Activated naive CD4-positive, alpha-beta T cell (primary cell): ENCODE measurements at regions not wholly inside any gene's neighbourhood (a gene's known extent, or its start where the extent isn't known, plus 50 kb on each side); places are given as distances from the start of the nearest gene placed in this dataset.

Experiments
- DNase-seq, 4 experiments: peaks; one replicate each; lab custom pipeline; 2025; lab: John Stamatoyannopoulos, UW

DNA sequence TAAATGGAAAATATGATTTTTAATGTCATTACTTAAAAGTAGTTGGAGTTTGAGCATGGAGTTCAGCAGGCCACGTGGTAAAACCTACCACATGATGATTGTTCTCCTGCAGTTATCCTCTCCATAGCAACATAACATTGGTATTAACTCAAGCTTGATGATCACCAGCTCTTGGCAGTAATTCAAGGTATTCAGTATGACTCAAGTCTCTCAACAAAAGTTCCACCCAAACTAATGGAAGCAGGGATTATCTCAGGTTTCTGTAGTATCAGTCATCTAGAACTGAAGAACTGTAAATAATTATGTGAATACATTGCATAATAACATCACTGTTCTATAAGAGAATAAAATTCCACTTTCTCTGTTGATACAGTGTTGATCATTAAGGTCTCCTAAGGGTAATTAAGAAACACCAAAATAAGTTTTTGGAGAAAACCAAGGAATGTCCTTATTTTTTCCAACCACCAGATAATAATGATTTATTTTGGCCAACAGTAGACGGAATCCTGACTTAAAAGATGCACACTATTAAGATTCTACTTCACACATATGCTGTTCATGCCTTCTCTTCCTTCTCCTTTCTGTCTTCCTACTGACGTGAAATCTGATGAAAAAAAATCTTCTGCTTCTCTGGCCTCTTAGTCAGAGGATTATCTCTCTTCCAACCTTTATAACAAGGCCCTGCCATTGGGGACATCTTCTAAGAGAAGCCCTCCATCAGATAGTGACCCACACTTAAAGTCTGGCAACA is 1092.3 kb downstream of the EFNB2 start:
- DNase-seq: no peak

DNA sequence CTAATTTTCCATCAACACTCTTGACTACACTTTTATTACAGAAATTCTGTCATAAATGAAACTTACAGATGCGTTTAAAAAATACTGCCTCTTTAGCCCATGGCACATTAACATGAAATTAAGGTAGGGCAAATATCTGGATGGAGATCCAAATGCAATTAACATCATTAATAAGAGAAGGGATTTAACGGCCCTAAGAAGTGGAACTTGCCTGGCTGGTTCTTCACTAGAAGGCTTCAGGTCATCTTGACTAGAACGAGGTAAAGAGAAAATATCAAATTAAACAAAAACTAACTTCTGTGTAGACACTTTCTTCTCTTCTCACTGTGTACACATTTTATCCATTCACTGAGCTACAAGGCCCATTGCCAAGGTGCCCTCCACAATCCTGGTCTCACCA is 1093.4 kb downstream of the EFNB2 start:
- no peak for DNase-seq

DNA sequence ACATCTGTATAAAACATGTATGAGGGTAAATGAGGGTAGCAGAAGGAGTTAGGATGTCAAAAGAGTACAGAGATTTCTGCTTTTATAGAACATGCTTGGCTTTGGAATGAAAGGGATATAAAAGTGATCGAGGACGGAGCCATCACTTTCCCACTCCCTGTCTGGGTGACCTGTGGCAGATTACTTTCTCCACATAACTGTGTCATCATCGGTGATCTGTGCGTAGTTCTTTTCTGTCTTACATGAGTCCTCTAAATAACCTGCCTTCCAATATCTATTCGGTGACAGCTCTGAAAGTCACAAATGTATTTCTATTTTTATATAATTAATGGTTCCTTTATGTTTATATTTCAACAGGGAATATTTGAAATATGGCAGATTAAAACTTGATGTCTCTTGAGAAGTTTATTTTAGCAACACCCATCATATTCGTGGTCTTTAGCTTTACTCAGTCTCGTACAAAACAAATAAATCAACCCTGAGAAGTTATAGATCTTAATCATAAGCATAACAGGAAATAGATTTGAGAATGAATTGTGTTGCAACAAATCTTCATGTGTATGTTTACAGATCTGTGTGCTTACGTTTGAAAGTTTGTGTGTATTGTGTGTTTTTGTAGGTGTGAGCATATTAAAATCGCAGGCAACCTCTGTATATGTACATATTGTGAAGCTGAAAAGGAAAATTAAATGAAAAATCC is 1094.3 kb downstream of the EFNB2 start:
- DNase-seq: no peak

DNA sequence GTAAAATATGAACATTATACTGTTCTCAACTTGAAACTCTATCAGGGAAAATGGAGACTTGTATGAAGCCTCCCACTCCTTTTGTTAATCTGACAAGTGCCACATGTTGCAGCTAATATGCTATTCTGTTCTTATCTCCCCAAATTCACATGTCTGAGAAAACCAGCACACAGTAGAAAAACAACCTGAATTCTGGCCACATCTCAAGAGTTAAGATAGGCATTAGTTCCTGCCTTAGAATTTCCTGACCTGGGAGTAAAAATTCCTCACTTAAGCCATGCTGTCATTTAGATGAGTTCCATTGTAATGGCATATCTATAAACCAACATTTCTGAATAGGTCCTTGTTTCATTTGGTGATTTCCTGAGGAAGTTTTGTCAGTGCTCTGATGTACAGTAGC is 1098.5 kb downstream of the EFNB2 start:
- no peak for DNase-seq

DNA sequence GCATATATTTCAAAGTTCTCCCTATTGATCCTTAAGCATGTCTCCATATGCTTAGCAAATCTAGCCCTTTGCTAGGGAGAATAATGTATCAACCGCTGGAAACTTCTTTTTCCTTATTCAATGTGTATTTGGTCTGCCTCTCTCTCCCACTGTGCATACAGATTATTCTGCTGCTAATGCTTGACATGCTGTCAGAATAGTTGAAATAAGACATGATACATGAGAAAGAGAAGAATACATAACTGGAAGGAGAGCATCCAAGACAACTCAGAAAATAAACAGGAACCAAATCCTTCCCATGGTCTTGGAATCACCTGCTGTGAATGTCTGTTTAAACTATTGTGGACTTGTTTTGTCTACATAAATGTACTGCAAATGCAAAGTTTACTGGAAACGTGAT is 1103.0 kb downstream of the EFNB2 start:
- DNase-seq: no peak

DNA sequence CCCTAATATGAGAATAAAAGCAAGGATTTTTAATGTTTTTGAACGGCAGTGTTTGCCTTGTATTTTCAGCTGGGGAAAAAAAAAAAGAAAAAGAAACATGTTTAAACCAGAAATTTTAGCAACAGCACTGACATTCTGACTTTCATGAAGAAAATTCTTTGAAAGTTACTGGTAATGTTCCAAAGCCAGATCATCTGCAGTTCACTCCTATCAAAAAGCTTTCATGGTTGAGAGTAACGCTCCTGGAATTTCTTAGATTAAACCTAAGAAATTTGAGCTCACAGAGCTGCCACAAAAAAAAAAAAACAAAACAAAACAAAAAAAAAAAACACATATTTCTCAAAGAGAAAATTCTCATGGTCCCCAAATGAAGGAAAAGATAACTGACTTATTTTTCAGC is 1106.7 kb downstream of the EFNB2 start:
- DNase-seq: no peak

DNA sequence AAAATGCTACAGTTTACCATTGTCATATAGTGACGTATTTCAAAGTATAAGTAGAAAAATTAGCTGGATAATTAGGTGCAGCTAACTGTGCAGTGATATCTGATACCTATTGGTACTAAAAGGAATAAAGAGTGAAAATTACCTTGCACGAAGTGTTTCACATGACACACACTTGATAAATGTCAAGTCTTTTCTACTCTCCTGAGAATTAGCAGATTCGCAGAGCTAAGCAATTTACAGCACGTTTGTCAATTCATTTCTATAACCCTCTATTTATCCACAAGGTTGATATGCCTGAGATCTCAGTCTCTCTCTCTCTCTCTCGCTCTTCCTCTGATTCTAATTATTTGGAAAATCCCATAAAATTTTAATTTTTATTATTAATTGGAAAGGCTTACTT is 1109.0 kb downstream of the EFNB2 start:
- DNase-seq: no peak

DNA sequence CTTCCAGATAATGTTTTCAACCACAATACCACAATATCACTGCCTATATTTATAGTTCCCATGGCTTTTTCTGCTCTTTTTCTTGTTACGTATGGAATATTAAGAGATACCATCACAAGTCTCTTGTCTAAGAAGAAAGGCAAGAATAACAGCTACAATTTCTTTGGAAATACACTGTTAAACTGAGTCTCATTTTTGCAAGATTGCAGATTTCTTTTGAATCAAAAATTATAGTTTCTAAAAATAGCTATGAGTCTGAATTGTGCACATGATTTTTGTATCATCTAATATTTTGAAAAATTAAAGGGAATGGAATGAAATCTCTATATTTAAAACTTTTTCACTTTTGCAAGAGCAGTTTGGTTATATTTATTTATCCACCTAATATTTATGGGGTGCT is 1120.8 kb downstream of the EFNB2 start:
- no peak for DNase-seq

DNA sequence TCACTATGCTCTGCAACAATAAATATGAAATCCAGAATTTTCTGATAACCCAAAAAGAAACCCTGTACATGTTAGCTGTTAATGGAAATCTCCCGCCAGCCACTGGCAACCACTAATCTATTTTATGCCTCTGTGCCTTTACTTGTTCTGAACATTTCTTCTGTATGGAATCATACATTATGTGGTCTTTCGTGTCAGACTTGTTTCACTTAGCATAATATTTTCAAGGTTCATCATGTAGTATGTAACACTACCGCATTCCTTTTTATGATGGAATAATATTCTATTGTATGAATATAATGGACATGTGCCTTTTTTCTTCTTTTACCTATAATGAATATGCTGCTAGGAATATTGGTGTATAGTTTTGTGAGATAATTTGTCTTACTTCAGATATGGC is 1123.3 kb downstream of the EFNB2 start:
- no peak for DNase-seq

DNA sequence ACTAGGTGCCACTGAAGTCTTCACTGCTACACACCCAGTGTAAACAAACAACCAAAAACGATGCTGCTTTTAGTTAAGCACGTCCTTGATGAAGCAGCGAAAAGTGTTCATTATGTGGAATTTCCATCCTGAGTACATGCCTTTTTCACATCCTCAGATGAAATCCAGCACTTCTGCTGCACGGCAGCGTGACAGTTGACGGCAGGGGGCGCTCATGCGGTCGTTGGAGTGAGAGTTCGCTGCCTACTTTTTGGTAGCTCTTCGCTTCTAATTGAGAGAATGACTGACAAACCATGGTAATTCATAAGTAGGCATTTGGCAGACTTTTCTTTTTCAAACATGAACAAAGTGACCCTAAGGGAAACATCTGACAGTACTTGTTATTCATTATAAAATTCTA is 1124.9 kb downstream of the EFNB2 start:
- DNase-seq: peak in 2 of 4 experiments; percentile 0 to 6

DNA sequence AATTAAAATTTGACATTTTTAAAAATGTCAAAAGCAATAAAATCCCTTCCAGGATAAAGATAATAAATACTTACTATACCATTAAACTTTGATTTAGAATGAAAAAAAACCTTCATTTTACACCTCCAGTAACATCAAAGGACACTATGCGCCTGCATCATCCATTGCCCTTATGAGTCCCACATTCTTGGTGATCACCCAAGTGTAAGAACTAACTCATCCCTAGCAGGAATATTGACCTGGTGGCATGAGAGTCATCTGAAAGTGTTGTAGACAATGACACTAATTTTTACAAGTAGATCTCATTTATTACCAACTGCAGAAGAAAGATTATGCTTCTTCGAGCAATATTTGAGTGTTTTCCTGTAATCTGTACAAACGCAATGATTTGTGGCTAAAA is 1128.9 kb downstream of the EFNB2 start:
- DNase-seq: no peak

DNA sequence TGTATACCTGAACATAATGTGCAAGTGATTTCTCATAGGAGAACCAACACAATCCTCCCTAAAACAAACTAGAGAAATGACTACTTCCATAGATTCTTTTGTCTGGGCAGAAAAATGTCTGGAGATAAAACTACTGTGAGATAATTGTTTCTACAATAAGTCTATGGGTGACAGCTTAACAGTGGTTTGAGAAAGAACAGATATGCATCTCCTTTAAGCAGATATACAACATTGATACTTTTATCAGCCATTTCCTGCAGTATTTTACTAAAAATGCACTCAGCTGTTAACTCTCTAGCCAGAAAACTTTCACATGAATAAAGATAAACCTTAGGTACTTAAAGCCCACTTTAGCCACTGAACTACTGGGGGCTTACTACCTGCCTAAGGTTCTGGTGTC is 1132.4 kb downstream of the EFNB2 start:
- DNase-seq: no peak

DNA sequence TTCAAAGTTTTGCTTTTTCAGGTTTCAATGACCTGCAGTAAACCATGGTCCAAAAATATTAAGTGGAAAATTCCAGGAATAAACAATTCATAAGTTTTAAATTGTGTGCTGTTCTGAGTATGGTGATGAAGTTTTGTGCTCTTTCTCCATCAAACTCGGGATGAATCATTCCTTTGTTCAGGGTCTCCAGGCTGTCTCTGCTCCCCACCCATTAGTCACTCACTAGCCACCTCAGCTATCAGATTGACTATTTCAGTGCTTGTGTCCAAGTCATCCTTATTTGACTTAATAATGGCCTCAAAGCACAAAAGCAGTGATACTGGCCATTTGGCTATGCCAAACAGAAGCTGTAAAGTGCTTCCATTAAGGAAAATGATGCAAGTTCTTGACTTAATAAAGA is 1140.4 kb downstream of the EFNB2 start:
- no peak for DNase-seq

DNA sequence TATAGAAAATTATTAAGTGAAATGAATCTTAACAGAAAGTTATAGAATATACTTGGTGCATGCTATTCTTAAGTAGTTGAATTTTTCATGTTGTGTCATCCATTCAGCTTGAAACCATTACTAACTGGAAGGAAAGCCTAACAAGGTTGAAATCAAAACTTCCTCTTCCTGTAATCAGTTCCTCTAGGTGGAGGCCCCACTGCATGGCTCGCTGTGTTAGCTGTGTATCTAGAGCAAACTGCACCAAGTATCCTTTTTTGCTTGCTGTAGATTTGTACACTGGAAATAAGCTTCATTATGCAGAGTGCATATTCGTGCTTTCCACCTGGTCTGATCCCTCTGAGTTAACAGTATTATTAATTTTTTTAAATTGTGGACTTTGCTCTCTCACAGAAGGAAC is 1146.1 kb downstream of the EFNB2 start:
- DNase-seq: no peak

DNA sequence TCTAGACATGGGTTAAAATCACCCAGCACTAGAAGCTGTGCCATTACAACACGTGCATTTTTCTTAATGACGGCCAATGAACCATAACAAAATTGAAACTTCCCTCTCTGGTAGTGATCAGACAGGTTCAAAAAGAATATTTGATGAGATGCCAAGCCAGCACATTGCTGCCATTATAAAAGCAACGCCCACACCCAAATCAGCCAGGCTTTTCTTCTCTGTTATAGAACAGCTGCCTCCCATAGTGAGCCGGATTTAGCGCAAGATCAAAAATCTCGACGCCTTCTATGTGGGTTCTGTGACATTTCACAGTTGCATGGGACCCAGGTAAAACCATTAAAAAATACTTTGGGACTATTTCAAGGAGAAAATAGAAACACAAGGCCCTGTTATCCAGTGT is 1158.0 kb downstream of the EFNB2 start:
- DNase-seq: no peak

DNA sequence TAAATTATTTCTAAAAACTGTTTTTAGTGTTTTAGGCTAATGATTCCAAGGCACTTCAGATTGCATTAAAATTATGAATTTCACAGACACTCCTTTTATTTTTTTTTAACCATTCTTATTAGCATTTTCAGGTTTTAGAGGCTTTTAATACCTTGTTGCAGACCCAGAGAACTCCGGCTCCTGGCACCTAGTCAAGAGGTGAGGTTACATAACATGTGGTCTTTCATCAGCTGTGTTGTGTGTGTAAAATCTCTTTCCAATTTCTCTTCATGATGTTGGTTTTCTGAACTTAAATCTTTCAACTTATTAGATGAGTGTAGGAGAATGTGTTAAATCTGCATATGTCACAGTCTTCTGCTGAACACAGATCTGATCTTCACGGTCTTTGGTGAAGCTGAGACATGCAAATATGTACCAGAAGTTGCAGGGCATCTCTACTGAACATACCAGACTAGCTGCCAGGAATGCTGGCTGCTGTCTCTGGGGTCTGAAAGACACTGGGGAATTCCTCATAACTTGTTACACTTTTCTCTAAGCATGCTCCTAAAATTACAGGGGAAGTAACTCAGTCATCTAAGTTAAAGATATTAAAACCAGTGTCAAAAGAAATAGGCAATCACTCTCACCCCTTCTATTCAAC is 1165.3 kb downstream of the EFNB2 start:
- no peak for DNase-seq

DNA sequence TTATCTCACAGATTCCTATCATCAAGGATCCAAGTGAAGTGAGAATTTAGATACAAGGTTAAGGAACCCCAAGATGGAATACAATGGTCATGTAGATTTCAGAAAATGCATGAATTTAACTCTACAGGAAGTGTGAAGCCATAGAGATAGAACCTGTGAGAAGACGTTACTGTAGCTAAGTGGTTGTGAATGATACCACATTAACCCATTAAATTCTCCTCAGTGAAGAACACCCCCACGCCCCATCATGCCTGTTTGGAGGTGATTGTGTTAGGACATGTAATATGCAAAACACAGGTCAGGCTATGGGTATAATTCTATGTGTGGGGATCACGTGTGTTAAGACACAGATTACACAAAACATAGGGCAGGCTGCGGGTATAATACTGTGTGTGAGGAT is 1166.7 kb downstream of the EFNB2 start:
- DNase-seq: no peak

DNA sequence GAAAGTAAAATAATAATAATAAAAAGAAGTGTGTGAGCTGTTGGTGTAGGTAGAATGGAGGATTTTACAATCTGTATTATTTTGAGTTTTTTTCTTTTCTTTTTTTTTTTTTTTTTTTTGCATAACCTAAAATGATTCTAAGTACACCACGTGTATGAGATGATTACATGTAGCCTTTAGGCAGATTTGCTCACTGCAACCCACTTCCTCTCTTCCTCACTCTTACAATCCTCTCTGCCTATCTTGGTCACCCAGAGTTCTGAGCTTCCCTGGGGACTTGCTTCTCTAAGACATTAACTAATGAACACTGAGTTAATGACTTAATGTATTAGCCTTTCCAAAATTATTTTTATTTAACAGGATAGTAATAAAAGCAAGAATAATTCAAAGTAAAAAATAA is 1169.6 kb downstream of the EFNB2 start:
- no peak for DNase-seq

DNA sequence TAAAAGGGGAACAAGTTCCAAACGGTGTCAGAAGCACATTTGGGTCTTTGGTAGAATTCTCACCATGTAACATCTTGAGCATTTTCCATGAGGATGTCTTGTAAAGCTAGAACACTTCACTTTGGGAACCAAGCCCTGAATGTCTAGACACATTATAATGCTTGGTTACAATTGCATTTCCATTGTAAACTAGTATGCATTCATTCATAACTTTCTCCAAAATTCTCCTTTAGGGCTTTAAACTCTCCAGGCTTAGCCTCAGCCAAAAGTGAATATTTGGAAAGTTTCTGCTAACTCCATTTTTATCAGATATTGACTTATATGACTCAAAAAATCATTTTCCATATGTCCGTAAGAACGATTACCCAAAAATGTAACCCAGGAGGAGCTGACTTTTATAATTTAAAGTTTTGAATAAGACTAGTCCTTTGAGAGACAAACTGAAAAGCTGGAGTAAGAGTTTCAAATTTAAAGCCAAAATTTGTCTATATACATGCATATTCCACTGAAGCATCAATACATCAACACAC is 1170.4 kb downstream of the EFNB2 start:
- no peak for DNase-seq

DNA sequence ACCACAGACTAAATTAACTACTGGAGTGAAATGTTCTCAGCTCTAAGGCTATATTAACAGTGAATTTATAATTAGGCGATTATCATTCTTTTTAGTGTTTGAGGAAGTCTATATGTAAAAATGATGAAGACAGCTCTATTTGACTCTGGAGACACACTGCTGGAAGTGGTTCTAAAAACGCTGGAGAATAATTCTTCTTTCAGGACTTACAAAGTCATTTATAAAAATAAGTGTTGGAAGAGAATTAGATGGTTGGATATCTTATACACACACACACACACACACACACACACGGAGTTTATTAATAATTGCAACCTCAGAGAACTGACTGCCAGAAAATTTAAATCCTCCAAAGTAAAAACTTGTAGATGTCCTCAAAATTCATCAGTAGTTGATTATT is 1171.3 kb downstream of the EFNB2 start:
- no peak for DNase-seq

DNA sequence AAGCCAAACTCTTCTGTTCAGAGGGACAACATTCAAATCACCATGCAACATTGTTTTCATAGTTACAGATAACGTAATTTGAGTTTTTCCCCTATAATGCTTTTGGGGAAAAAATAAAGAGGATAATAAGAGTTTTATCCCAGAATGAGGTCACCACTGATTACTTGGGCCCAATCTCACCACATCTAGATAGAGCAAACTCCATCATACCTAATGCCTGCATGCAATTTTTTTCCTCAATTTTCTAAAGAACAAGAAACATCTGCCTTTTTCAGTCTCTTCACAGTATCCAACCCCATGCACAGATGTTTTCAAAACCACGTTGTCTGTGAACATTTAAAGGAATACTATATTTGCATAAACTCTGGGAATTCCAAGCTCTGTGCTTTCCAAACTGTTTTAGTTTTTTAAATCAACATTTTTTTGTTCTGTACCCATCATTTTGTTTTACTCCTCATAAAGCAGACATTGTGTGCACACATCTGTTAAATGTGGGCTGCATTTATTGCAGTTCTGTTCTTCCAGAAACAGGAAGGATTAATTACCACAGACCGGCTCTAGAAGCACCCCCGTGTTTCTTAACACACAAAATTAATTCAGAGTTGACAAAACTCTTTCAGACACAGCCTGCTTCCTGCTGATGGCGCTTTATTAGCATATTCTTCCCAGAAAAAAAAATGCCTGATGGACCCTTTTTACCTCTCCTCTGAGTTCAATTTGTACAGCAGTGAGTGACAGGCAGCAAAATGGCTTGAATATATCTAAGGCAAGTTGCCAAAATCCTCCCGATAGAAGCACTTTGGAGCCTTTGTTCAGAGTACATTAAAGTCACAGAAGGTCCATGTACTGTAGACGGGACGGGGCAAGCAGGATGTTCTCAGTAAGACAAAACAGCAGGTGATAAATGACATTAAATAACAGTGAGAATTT is 1171.9 kb downstream of the EFNB2 start:
- DNase-seq: no peak

DNA sequence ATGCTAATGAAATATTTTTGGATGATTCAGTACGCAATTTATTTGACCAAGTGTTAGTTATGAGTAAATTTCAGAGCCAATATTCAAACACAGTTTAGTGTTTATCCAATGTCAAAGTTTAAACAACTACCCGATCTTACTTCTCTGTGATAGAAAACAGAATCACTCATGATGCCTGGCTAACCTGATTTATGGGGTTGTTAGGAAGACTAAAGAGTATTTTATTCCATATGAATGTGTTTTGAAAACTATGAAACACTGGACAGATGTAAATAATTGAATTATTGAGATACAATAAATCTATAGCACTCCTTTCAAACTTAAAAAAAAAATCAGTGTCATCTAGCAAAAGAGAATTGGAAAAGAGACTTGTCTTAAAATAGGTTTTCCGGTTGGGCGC is 1181.8 kb downstream of the EFNB2 start:
- no peak for DNase-seq
